HEK293T (cell line): ENCODE measurements at regions not wholly inside any gene's neighbourhood (a gene's known extent, or its start where the extent isn't known, plus 50 kb on each side); places are given as distances from the start of the nearest gene placed in this dataset.

Experiments
- CTCF ChIA-PET: fragments of 350-600 bp; formaldehyde crosslinking; extraction: SDS; loops from one replicate; lab custom pipeline; 2021; ENCODE audit warnings: antibody characterized with exemption, inconsistent platforms; lab: Yijun Ruan, JAX
- POLR2A ChIA-PET: fragments of 350-600 bp; formaldehyde crosslinking; extraction: SDS; loops from one replicate; lab custom pipeline; 2020; ENCODE audit warnings: antibody characterized with exemption, inconsistent platforms; lab: Yijun Ruan, JAX
- DNase-seq: peaks from one replicate; pipeline ENCODE4 v3.0.0; 2012; ENCODE audit warnings: mixed read lengths; ENCODE audit errors: extremely low spot score
- ARNT ChIP-seq: fragments of 450-650 bp; IDR thresholded peaks from 2 replicates; pipeline ENCODE4 v1.6.1; 2017; ENCODE audit warnings: mild to moderate bottlenecking
- BHLHE40 ChIP-seq: fragments of 450-650 bp; IDR thresholded peaks from 2 replicates; pipeline ENCODE4 v1.6.1; 2016; ENCODE audit warnings: mild to moderate bottlenecking, moderate library complexity, borderline replicate concordance
- CTBP1 ChIP-seq: fragments of 450-650 bp; IDR thresholded peaks from 2 replicates; pipeline ENCODE4 v1.6.1; 2016; ENCODE audit warnings: borderline replicate concordance
- ELF4 ChIP-seq: fragments of 450-650 bp; IDR thresholded peaks from 2 replicates; pipeline ENCODE4 v1.6.1; 2017; ENCODE audit warnings: antibody characterized with exemption
- FOXA1 ChIP-seq: fragments of 450-650 bp; IDR thresholded peaks from 2 replicates; pipeline ENCODE4 v1.6.1; 2016; ENCODE audit warnings: mild to moderate bottlenecking
- FOXK2 ChIP-seq: fragments of 450-650 bp; IDR thresholded peaks from 2 replicates; pipeline ENCODE4 v1.6.1; 2016; ENCODE audit warnings: mild to moderate bottlenecking
- FOXM1 ChIP-seq: fragments of 450-650 bp; IDR thresholded peaks from 2 replicates; pipeline ENCODE4 v1.6.1; 2017; ENCODE audit warnings: mild to moderate bottlenecking, borderline replicate concordance
- HDGF ChIP-seq: fragments of 450-650 bp; IDR thresholded peaks from 2 replicates; pipeline ENCODE4 v1.6.1; 2017; ENCODE audit warnings: antibody characterized with exemption, borderline replicate concordance
- L3MBTL2 ChIP-seq: fragments of 450-650 bp; conservative IDR thresholded peaks from 2 replicates; pipeline ENCODE4 v1.6.1; 2016; ENCODE audit warnings: mild to moderate bottlenecking
- LEF1 ChIP-seq: fragments of 450-650 bp; IDR thresholded peaks from 2 replicates; pipeline ENCODE4 v1.6.1; 2017; ENCODE audit warnings: mild to moderate bottlenecking, borderline replicate concordance
- NFRKB ChIP-seq: fragments of 450-650 bp; IDR thresholded peaks from 2 replicates; pipeline ENCODE4 v1.6.1; 2016; ENCODE audit warnings: mild to moderate bottlenecking, moderate library complexity
- SP1 ChIP-seq: fragments of 450-650 bp; IDR thresholded peaks from 2 replicates; pipeline ENCODE4 v1.6.1; 2017
- SUZ12 ChIP-seq: fragments of 450-650 bp; IDR thresholded peaks from 2 replicates; pipeline ENCODE4 v1.6.1; 2016; ENCODE audit warnings: mild to moderate bottlenecking
- TARDBP ChIP-seq: fragments of 450-650 bp; IDR thresholded peaks from 2 replicates; pipeline ENCODE4 v1.6.1; 2016
- ZNF384 ChIP-seq: fragments of 450-650 bp; IDR thresholded peaks from 2 replicates; pipeline ENCODE4 v1.6.1; 2016
- TF ChIP-seq, protein P1 (sequence below): fragments of 450-650 bp; IDR thresholded peaks from 2 replicates; pipeline ENCODE4 v1.6.1; 2016

DNA sequence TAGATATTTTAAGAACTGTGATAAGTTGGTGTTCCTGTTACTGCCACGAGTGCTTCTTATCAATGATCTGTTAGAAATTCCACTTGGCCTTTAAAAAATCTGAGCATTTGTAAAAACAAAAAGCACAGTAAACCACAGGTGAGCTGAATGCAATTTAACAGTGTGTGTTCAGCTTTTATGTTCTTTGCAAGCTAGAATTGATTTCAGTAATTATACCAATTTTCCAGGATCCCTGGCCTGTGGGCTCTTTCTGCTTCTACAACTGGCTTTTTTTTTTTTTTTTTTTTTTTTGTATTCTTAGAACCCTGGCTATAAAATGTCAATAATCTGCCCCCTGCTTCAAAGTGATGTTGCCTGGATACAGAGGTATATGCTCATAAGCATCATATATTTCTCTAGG is 548.5 kb upstream of the SLC8A1 start:
- CTCF ChIA-PET = no interaction called here
- no peak for TF ChIP-seq FOXA1
- no peak for TF ChIP-seq TARDBP
- TF ChIP-seq ARNT = no peak
- no peak for TF ChIP-seq L3MBTL2
- TF ChIP-seq ZNF384 = no peak
- no peak for TF ChIP-seq SP1
- no peak for TF ChIP-seq BHLHE40
- POLR2A ChIA-PET = no interaction called here
- no peak for DNase-seq

DNA sequence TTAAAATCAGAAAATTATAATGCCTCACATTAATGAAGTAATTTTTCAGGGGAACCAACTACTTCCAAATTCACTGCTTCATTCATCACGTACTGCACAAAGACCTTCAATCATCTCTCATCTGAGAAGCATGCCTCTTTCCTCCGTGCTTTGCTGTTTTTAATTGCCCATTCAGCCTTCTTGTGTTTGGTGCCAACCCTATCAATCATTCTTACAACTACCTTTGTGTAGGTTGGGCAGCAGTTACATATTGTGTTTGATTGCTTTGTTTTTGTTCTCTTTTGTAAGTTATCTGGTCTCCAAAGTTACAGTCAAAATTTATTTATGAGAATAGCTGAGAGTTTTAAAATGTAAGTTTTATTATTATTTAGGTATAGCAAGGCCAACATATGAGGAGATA is 549.0 kb upstream of the SLC8A1 start:
- TF ChIP-seq HDGF (no peak), FOXA1 (no peak), FOXK2 (no peak), ZNF384 (no peak), FOXM1 (no peak), LEF1 (no peak), CTBP1 (no peak), TARDBP (no peak), BHLHE40 (no peak), ELF4 (no peak), SP1 (no peak), L3MBTL2 (no peak), ARNT (no peak), NFRKB (no peak), SUZ12 (no peak)
- TF ChIP-seq, protein P1, sequence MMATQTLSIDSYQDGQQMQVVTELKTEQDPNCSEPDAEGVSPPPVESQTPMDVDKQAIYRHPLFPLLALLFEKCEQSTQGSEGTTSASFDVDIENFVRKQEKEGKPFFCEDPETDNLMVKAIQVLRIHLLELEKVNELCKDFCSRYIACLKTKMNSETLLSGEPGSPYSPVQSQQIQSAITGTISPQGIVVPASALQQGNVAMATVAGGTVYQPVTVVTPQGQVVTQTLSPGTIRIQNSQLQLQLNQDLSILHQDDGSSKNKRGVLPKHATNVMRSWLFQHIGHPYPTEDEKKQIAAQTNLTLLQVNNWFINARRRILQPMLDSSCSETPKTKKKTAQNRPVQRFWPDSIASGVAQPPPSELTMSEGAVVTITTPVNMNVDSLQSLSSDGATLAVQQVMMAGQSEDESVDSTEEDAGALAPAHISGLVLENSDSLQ = no peak
- CTCF ChIA-PET = no interaction called here
- no peak for DNase-seq
- POLR2A ChIA-PET = no interaction called here

DNA sequence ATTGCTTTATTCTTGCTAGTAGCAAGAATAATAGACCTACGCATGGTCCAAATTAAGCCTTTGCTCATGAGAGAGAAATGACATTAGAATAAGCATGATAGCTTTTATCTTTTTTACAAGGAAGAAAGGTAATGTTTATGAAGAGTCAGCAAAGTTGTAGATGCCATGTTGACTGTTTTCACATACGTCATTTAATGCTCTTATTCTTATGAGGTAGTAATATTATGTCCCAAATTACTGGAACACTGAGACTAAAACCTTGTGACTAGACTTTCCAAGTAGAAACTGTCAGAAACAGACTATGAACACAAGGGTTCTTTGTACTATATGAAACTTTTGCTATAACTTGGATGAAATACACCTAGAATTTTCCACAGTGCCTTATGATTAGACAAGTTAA is 552.8 kb upstream of the SLC8A1 start:
- TF ChIP-seq ZNF384 = no peak
- no peak for TF ChIP-seq HDGF
- no peak for TF ChIP-seq FOXA1
- no peak for TF ChIP-seq ARNT
- TF ChIP-seq NFRKB = no peak
- TF ChIP-seq, protein P1 = no peak
- TF ChIP-seq SP1 = no peak
- TF ChIP-seq CTBP1 = no peak
- TF ChIP-seq TARDBP = no peak
- no peak for TF ChIP-seq BHLHE40
- no peak for TF ChIP-seq FOXK2
- TF ChIP-seq SUZ12 = no peak
- no peak for TF ChIP-seq L3MBTL2
- ChIA-PET POLR2A (no interaction called here), CTCF (no interaction called here)
- DNase-seq = no peak

DNA sequence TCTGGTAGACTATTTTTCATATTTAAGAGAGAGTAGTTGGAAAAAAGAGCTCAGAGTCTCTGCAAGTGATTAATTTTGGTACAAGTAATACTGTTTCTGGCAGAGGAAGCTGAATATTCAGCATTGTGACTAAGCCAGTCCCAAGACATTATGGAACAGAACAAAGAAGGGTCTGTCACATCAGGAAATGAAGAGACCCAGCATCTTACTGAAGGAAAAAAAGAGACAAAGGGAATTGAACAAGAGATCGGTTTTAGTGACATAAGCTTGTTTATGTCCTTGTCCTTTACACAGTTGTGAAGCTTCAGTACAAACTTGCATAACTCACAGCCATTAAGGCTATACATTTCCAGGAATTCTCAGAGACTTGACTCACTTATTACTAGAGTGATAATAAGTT is 568.5 kb upstream of the SLC8A1 start:
- no peak for DNase-seq
- TF ChIP-seq, protein P1 = no peak
- ChIA-PET POLR2A (no interaction called here), CTCF (no interaction called here)

DNA sequence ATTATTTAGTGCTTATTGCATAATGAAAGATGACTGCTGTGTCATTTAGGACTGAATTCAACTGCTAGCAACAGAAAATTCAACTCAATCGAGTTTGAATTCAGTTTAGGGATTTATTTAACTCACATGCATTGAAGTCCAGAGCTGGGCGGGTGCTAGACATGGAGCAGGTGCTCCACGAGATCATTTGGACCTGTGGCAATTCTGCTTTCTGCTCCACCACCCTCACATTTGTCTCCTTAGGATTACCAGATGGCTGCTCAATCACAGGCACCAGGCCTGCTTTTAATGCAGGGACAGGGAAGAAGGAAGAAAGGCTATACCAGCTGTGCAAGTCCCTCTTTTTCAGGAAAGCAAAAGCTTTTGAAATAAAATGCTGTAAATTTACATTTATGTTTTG is 572.9 kb upstream of the SLC8A1 start:
- DNase-seq = no peak
- CTCF ChIA-PET = no interaction called here
- no peak for TF ChIP-seq SUZ12
- TF ChIP-seq L3MBTL2 = no peak
- TF ChIP-seq ZNF384 = no peak
- TF ChIP-seq, protein P1 = no peak
- no peak for TF ChIP-seq CTBP1
- TF ChIP-seq FOXM1 = no peak
- TF ChIP-seq FOXA1 = no peak
- TF ChIP-seq HDGF = no peak
- no peak for TF ChIP-seq LEF1
- no peak for TF ChIP-seq ARNT
- no peak for TF ChIP-seq ELF4
- no peak for TF ChIP-seq SP1
- TF ChIP-seq FOXK2 = no peak
- TF ChIP-seq BHLHE40 = no peak
- no peak for TF ChIP-seq TARDBP
- TF ChIP-seq NFRKB = no peak
- POLR2A ChIA-PET = no interaction called here

DNA sequence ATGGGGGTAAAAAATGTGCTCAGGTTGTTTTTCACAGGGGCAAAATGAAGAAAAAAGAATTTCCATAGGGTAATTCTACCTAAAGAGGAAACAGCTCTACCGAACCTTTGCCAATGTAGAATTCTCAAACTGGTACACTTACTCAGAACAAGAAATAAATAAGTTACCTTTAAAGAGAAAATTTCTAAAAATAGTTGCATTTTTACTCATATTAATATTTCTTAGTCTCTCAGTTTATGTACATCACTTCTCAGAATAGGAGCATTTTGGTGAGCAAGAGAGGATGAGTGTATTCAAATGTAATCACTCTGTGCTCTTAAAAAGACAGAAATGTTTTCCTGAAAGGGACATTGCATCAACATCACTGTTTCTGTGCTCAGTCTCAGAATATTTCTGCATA is 574.7 kb upstream of the SLC8A1 start:
- TF ChIP-seq ARNT = no peak
- no peak for TF ChIP-seq ZNF384
- no peak for TF ChIP-seq TARDBP
- no peak for TF ChIP-seq BHLHE40
- TF ChIP-seq, protein P1 = no peak
- TF ChIP-seq FOXM1 = no peak
- no peak for TF ChIP-seq HDGF
- no peak for TF ChIP-seq CTBP1
- TF ChIP-seq NFRKB = no peak
- TF ChIP-seq SUZ12 = no peak
- TF ChIP-seq ELF4 = no peak
- TF ChIP-seq SP1 = no peak
- DNase-seq = no peak
- CTCF ChIA-PET = no interaction called here
- POLR2A ChIA-PET = no interaction called here
